Duodenal mucosa (tissue), 2 donors: ENCODE measurements at regions not wholly inside any gene's neighbourhood (a gene's known extent, or its start where the extent isn't known, plus 50 kb on each side); places are given as distances from the start of the nearest gene placed in this dataset.

Experiments used
- H3K27ac ChIP-seq: one replicate; pipeline ENCODE4 v1.7.0; 2013; ENCODE audit warnings: low read depth, low read length
- H3K27me3 ChIP-seq, 2 donors: one replicate each; pipeline ENCODE4 v1.7.0; 2013; ENCODE audit warnings: low read length in 2 of 2, control low read depth in 1 of 2; ENCODE audit not compliant: insufficient read depth in 2 of 2, control insufficient read depth in 1 of 2
- H3K36me3 ChIP-seq, 2 donors: one replicate each; pipeline ENCODE4 v1.7.0; 2013; ENCODE audit warnings: low read length in 2 of 2, control low read depth in 1 of 2; ENCODE audit not compliant: insufficient read depth in 2 of 2, control insufficient read depth in 1 of 2
- H3K4me1 ChIP-seq, 2 donors: one replicate each; pipeline ENCODE4 v1.7.0; 2013; ENCODE audit warnings: low read length in 2 of 2, control low read depth in 1 of 2; ENCODE audit not compliant: insufficient read depth in 2 of 2, control insufficient read depth in 1 of 2
- H3K4me3 ChIP-seq, 2 donors: one replicate each; pipeline ENCODE4 v1.7.0; 2013; ENCODE audit warnings: low read length in 2 of 2, low read depth in 1 of 2
- H3K9ac ChIP-seq, 2 donors: one replicate each; pipeline ENCODE4 v1.7.0; 2013; ENCODE audit warnings: low read length in 2 of 2, low read depth in 1 of 2
- H3K9me3 ChIP-seq, 2 donors: one replicate each; pipeline ENCODE4 v1.7.0; 2013; ENCODE audit warnings: low read length in 2 of 2, control low read depth in 1 of 2; ENCODE audit not compliant: control insufficient read depth in 1 of 2

DNA sequence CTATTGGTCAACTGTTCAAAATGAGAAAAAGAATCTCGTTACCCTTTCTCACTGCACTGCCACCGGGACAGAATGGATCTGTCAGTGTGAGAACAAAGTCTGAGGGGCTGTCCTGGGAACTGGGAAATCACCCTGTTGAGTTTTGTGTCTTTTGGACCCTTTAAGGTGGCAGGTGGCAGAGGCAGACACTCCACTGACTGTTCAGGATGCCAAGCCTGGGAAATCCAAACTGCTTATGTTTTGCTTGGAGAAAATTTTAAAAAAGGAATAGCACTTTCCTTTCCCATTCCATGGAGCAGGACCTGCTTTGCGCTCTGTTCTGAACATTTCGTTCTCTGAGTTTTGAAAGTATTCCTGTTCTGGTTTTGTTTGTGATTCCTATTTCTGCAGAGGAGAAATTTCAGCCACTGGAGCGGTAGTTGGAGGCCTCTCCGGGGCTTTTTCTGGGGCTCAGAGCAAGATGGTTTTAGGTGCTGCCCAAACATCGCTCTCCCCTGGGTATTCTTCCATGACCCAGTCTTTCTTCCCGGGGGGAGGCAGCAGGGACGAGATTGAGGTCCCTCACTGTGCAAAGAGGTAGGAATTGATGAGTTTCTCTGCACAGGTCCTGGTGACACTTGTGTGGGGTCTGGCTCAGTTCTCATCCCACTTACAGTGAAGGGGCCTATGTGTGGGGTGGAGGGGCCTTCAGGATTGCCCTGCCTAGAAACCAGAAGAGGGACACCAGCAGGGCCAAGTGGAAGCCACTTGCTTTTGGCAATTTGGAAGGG lies 138.5 kb upstream of the SYT13 start:
- Histone ChIP-seq H3K27ac (no peak overlapping the region), H3K36me3 (no peaks in the 10 kb centered on the region), H3K27me3 (peaks cover 0 to 3% of the 10 kb centered on the region in 2 donors), H3K9ac (no peak overlapping the region), H3K9me3 (no peaks in the 10 kb centered on the region), H3K4me3 (no peak overlapping the region), H3K4me1 (no peaks in the 10 kb centered on the region)

DNA sequence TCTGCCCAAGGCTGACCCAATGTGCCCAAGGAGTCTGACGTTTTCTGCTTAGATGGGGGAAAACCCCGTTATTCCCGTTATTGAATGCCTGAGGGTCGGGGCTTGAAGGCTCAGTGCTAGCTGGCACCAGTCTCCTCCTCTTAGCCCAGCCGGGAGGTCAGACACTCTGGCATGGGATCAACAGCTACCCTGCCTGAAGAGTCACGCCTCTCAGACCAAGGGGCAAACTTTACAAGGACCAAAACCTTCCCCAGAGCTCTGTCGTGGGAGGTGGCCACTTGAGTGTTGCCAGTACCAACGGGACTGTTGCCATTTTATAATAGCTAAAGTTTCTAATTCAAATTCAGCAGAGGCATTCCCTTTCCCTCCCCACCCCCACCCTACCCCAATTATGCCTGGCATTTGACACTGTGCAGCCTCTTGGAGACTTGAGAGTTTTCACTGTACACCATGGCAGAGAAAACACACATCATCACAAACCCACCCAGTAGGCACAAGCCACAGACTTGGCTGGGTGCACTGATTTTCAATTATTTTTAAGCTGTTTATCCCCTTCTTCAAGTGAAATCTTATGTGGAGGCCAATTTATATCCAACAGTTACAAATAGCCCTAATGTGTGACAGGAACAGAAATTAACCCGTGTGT lies 137.5 kb upstream of the SYT13 start:
- H3K9ac ChIP-seq = no peak overlapping the region
- H3K36me3 ChIP-seq = no peaks in the 10 kb centered on the region
- no peak overlapping the region for H3K27ac ChIP-seq
- no peaks in the 10 kb centered on the region for H3K4me1 ChIP-seq
- no peaks in the 10 kb centered on the region for H3K9me3 ChIP-seq
- H3K27me3 ChIP-seq = peaks cover 0 to 3% of the 10 kb centered on the region in 2 donors
- no peak overlapping the region for H3K4me3 ChIP-seq

DNA sequence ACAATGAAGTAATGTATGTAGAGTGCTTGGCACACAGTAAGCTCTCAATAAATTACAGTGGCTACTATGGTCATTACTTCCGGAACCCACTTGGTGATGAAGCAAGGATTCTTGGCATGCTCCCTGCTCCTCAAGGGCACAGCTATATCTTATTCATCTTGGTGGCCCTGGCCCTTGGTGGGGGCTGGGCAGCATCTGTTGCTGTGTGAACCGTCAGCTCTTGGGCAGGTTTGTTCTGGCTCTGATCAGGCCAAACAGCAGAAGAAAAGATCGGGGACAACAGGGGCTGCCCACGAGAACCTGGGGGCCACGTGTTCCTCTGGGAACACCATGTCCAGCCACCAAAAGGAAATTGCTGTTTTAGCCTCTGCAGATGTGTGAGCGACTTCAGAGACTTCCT lies 136.9 kb upstream of the SYT13 start:
- H3K4me3 ChIP-seq = no peak overlapping the region
- no peak overlapping the region for H3K9ac ChIP-seq
- no peaks in the 10 kb centered on the region for H3K4me1 ChIP-seq
- H3K27me3 ChIP-seq = peaks cover 0 to 3% of the 10 kb centered on the region in 2 donors
- H3K27ac ChIP-seq = no peak overlapping the region
- no peaks in the 10 kb centered on the region for H3K9me3 ChIP-seq
- H3K36me3 ChIP-seq = no peaks in the 10 kb centered on the region

DNA sequence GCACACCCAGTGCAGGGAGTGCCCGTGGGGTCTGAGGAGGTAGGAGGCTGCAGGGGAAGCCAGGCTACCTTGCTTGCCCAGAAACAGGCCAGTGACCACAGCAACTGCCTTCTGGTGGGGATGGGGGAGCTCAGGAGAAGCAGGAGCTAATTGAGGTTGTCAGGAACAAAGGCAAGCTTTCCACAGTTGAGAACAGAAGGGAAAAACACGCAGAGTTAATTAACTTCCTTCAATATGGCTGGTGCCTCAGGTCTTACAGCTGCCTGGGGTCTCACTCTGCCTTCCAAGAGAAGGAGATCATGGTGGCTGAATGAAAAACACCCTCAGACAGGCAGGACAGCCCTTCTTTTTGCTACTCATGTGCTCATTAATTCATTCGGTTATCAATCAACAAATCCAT lies 127.9 kb upstream of the SYT13 start:
- no peaks in the 10 kb centered on the region for H3K4me1 ChIP-seq
- no peak overlapping the region for H3K4me3 ChIP-seq
- H3K27ac ChIP-seq = no peak overlapping the region
- peaks cover 11 to 19% of the 10 kb centered on the region in 2 donors for H3K27me3 ChIP-seq
- no peaks in the 10 kb centered on the region for H3K36me3 ChIP-seq
- H3K9me3 ChIP-seq = no peaks in the 10 kb centered on the region
- no peak overlapping the region for H3K9ac ChIP-seq

DNA sequence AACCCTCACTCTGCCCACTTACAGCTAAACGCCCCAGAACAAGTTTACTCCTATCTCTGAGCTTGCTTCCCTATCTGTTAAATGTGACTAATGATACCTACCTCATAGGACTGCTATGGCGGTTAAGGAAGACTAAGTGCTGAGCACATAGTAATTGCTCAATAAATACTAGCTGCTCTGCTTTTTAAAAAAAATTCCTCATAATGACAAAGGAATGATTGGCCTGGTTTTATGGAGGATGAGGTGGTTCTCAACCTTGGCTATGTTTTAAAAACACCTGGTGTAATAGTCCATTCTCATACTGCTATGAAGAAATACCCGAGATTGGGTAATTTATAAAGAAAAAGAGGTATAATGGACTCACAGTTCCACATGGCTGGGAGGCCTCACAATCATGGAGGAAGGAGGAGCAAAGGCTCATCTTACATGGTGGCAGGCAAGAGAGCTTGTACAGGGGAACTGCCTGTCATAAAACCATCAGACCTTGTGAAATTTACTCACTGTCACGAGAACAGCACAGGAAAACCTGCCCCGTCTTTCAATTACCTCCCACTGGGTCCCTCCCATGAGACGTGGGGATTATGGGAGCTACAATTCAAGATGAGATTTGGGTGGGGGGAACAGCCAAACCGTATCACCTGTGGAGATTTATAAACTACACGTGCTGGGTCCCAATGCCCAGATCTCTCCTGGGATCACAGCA lies 127.2 kb upstream of the SYT13 start:
- Histone ChIP-seq H3K36me3 (no peaks in the 10 kb centered on the region), H3K4me1 (no peaks in the 10 kb centered on the region), H3K9ac (no peak overlapping the region), H3K9me3 (no peaks in the 10 kb centered on the region), H3K4me3 (no peak overlapping the region), H3K27ac (no peak overlapping the region), H3K27me3 (peaks cover 11 to 19% of the 10 kb centered on the region in 2 donors)

DNA sequence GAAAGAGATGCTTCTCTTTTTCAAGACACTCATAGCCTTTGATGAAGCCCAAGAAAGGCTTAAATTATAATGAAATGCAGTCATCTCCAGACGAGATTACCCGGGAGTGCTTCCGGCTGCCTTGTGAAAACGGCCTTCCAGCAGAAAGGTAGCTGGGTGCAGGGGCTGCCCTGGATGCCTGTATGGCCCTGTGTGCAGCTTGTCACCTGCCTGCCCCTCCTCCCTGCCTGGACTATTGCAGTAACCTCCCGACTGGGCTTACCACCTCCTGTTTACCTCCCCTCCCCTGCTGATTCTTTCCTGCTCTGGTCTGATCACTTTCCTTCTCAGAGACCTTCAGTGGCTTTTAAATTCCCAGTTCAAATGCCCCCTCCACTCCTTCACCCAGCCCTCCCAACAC lies 126.4 kb upstream of the SYT13 start:
- Histone ChIP-seq H3K9ac (no peak overlapping the region), H3K4me3 (no peak overlapping the region), H3K9me3 (no peaks in the 10 kb centered on the region), H3K27ac (no peak overlapping the region), H3K36me3 (no peaks in the 10 kb centered on the region), H3K27me3 (peaks cover 11 to 21% of the 10 kb centered on the region in 2 donors), H3K4me1 (no peaks in the 10 kb centered on the region)

DNA sequence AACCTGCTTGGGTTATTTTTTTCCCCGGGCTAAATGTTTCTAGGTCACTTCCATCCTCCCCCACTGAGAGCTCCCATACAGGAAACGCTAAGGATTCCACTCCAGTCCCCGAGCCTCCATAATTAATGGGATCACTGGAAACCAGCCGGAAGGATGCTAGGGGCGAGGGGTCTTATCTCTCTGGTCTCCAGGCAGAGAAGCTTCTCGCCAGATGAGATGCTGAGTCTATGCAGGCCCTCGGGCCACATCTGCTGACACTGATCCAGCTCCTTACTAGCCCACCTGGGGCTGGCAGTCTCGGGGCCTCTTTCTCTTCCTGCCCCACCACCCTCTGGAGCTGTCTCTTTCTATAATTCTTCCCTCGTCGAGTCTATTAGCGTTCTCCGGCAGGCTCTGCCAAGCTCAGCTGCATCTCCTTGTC lies 125.9 kb upstream of the SYT13 start:
- Histone ChIP-seq H3K4me3 (no peak overlapping the region), H3K4me1 (no peaks in the 10 kb centered on the region), H3K27me3 (peaks cover 13 to 26% of the 10 kb centered on the region in 2 donors), H3K9ac (no peak overlapping the region), H3K27ac (no peak overlapping the region), H3K36me3 (no peaks in the 10 kb centered on the region), H3K9me3 (no peaks in the 10 kb centered on the region)

DNA sequence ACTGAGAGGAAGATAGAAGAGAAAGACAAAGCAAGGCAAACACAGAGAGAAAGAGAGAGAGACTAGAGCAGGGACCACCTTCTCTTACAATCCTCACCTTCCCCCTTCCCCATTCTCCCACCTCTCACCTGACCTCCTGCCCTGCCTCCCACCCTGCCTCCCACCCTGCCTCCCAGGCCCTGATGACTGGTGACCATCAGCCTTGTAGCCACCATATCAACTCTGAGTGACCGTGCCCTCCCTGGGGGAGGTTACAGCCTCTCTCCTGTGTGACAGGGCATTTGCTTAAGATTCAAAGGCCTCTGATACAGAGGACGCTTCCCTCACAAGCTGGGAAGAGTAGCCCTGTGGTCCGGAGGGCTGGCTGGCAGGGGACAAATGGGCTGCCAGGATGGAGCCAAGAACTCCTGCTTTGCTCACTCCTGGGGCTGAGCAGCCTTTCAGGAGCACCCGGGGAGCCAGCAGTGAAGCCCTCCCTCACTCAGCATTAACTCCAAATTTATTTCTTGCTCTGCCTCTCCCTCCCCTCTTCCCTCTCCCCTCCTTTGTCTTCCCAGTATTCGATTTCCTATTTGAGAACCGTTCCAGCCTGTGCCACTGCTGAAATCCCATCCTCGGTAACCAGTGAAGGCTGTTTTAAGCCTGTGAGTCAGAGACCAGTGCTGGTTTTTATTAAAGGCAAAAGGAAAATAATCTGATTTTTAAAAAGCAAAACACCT lies 125.2 kb upstream of the SYT13 start:
- Histone ChIP-seq H3K27ac (no peak overlapping the region), H3K27me3 (peaks cover 14 to 27% of the 10 kb centered on the region in 2 donors), H3K9me3 (no peaks in the 10 kb centered on the region), H3K4me1 (no peaks in the 10 kb centered on the region), H3K36me3 (no peaks in the 10 kb centered on the region), H3K9ac (no peak overlapping the region), H3K4me3 (no peak overlapping the region)

DNA sequence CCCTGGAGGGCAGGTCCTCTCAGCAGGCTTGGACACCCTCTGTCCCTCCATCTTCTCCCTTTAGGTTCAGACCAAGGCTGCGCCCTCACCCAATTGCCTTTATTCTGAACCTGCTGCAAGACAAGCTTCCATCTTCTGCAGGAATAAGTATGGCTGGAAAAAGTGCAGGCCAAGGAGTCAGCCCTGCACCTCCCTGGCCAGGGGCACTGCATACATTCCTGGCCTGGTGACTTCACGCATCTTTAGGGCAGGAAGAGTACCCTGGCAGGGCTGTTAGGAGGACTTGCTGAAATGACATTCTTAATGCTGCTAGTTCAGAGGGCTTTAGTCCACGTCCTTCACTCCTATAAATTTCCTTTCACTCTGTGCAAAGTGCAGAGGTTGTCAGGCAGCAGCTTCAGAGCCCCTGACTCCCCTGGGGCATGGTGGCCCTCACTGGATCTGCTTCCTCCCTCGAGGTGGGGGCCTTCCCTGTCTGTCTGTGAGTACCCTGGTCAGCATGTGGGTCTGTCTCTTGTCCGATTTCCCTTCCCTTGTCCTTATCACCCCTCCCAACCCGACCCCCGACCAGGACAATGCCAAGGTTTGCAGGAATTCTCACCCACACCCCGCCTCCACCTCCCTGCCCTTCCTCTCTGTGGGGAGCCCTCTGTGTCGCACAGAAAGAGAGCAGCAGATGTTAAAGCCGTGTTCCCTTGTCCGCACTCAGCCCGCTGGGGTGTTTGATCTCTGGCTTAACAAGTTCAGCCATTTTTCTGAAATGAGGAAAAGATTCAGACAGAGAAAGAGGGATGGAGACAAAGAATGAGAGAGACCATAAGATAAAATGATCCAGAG lies 124.5 kb upstream of the SYT13 start:
- H3K4me3 ChIP-seq = no peak overlapping the region
- no peaks in the 10 kb centered on the region for H3K4me1 ChIP-seq
- H3K9me3 ChIP-seq = no peaks in the 10 kb centered on the region
- H3K27ac ChIP-seq = no peak overlapping the region
- H3K27me3 ChIP-seq = peaks cover 16 to 27% of the 10 kb centered on the region in 2 donors
- no peaks in the 10 kb centered on the region for H3K36me3 ChIP-seq
- no peak overlapping the region for H3K9ac ChIP-seq
